Cardiac fibroblast (primary cell): ENCODE measurements at regions not wholly inside any gene's neighbourhood (a gene's known extent, or its start where the extent isn't known, plus 50 kb on each side); places are given as distances from the start of the nearest gene placed in this dataset.

Source experiments
- DNase-seq, 2 donors: peaks; one replicate each; pipeline versions ENCODE4 v3.0.0 to v3.0.0-alpha.2; 2010; ENCODE audit warnings: low read depth in 2 of 2
- H3K4me3 ChIP-seq, 2 donors: replicated peaks in 1 of 2; 1 replicate in 1 of 2; 2 replicates in 1 of 2; pipeline ENCODE4 v1.5.1; 2011; ENCODE audit warnings: low read depth in 2 of 2, low read length in 2 of 2, mild to moderate bottlenecking in 2 of 2, moderate library complexity in 1 of 2
- CTCF ChIP-seq: IDR thresholded peaks from one replicate; pipeline ENCODE4 v1.5.1; 2011; ENCODE audit warnings: low read depth, mild to moderate bottlenecking, low read length, inconsistent platforms

- TF ChIP-seq CTCF = no peak
- no peak for DNase-seq
- H3K4me3 ChIP-seq = no peak overlapping the region
These were observed 101.9 kb downstream of the COPRS start for GRCh38 chr17:31757097-31757496.

- no peak overlapping the region for H3K4me3 ChIP-seq
- no peak for TF ChIP-seq CTCF
- DNase-seq = peak; percentile 79 to 91
These were observed 104.7 kb downstream of the COPRS start for GRCh38 chr17:31754239-31754945.

GRCh38 chr17:31753011-31753410, 106.0 kb downstream of the COPRS start:
- no peak for TF ChIP-seq CTCF
- H3K4me3 ChIP-seq = no peak overlapping the region
- DNase-seq = no peak

- no peak overlapping the region for H3K4me3 ChIP-seq
- no peak for TF ChIP-seq CTCF
- no peak for DNase-seq
These were observed 106.5 kb downstream of the COPRS start for GRCh38 chr17:31752584-31752983.

- no peak for TF ChIP-seq CTCF
- no peak for DNase-seq
- H3K4me3 ChIP-seq = no peak overlapping the region
These were observed 108.5 kb downstream of the COPRS start for GRCh38 chr17:31750578-31750977.

- DNase-seq = no peak
- TF ChIP-seq CTCF = no peak
- H3K4me3 ChIP-seq = no peak overlapping the region
These were observed 110.2 kb downstream of the COPRS start for GRCh38 chr17:31748881-31749280.

- H3K4me3 ChIP-seq = no peak overlapping the region
- no peak for TF ChIP-seq CTCF
- DNase-seq = no peak
These were observed 112.1 kb downstream of the COPRS start for GRCh38 chr17:31746884-31747495.
